ENCODE measurements at regions not wholly inside any gene's neighbourhood (a gene's known extent, or its start where the extent isn't known, plus 50 kb on each side); places are given as distances from the start of the nearest gene placed in this dataset.

GRCh38 chr16:63315229-63315628 is 1279.0 kb upstream of the CDH8 start:
- peaks cover 8% of the 10 kb centered on the region for H3K4me1 ChIP-seq (ENCODE audit: low read depth)
- no peaks in the 10 kb centered on the region for H3K9me3 ChIP-seq (ENCODE audit: low read depth)
- TF ChIP-seq CTCF (IDR thresholded peaks at IDR 0.05; ENCODE audit: low read depth, low read length), result no peak
- no peak overlapping the region for H3K4me3 ChIP-seq
- H3K27ac ChIP-seq, result no peak overlapping the region
- DNase-seq (ENCODE audit: low read depth in 1 of 2, low spot score in 1 of 2), result no peak
- H3K27me3 ChIP-seq, result no peaks in the 10 kb centered on the region
- H3K36me3 ChIP-seq, result no peaks in the 10 kb centered on the region

- Histone ChIP-seq H3K4me1 (ENCODE audit: low read depth) (peaks cover 11% of the 10 kb centered on the region), H3K27me3 (no peaks in the 10 kb centered on the region), H3K36me3 (no peaks in the 10 kb centered on the region), H3K9me3 (ENCODE audit: low read depth) (no peaks in the 10 kb centered on the region), H3K4me3 (no peak overlapping the region), H3K27ac (no peak overlapping the region)
- TF ChIP-seq CTCF (IDR thresholded peaks at IDR 0.05; ENCODE audit: low read depth, low read length), result no peak
- peak in 1 of 2 donors; percentile 63 for DNase-seq (ENCODE audit: low read depth in 1 of 2, low spot score in 1 of 2)
These were observed 1276.1 kb upstream of the CDH8 start for GRCh38 chr16:63312346-63312745.

- no peak for TF ChIP-seq CTCF (IDR thresholded peaks at IDR 0.05; ENCODE audit: low read depth, low read length)
- Histone ChIP-seq H3K9me3 (ENCODE audit: low read depth) (no peaks in the 10 kb centered on the region), H3K27ac (no peak overlapping the region), H3K36me3 (no peaks in the 10 kb centered on the region), H3K4me1 (ENCODE audit: low read depth) (peaks cover 11% of the 10 kb centered on the region), H3K4me3 (no peak overlapping the region), H3K27me3 (no peaks in the 10 kb centered on the region)
- DNase-seq (ENCODE audit: low read depth in 1 of 2, low spot score in 1 of 2), result no peak
These were observed 1275.1 kb upstream of the CDH8 start for GRCh38 chr16:63311313-63311712.

GRCh38 chr16:63302811-63303210 is 1266.6 kb upstream of the CDH8 start:
- Histone ChIP-seq H3K4me1 (ENCODE audit: low read depth) (peaks cover 3% of the 10 kb centered on the region), H3K27me3 (no peaks in the 10 kb centered on the region), H3K27ac (no peak overlapping the region), H3K4me3 (no peak overlapping the region), H3K9me3 (ENCODE audit: low read depth) (no peaks in the 10 kb centered on the region), H3K36me3 (no peaks in the 10 kb centered on the region)
- no peak for DNase-seq (ENCODE audit: low read depth in 1 of 2, low spot score in 1 of 2)
- no peak for TF ChIP-seq CTCF (IDR thresholded peaks at IDR 0.05; ENCODE audit: low read depth, low read length)

GRCh38 chr16:63301349-63301748 is 1265.1 kb upstream of the CDH8 start:
- DNase-seq (ENCODE audit: low read depth in 1 of 2, low spot score in 1 of 2), result no peak
- TF ChIP-seq CTCF (IDR thresholded peaks at IDR 0.05; ENCODE audit: low read depth, low read length), result no peak

GRCh38 chr16:63298993-63299392 is 1262.8 kb upstream of the CDH8 start:
- no peak for TF ChIP-seq CTCF (IDR thresholded peaks at IDR 0.05; ENCODE audit: low read depth, low read length)
- Histone ChIP-seq H3K4me1 (ENCODE audit: low read depth) (peaks cover 3% of the 10 kb centered on the region), H3K27ac (no peak overlapping the region), H3K4me3 (no peak overlapping the region), H3K27me3 (no peaks in the 10 kb centered on the region), H3K36me3 (no peaks in the 10 kb centered on the region), H3K9me3 (ENCODE audit: low read depth) (no peaks in the 10 kb centered on the region)
- DNase-seq (ENCODE audit: low read depth in 1 of 2, low spot score in 1 of 2), result no peak

More at GRCh38 chr16:63301349-63301748, 1265.1 kb upstream of the CDH8 start:
- Histone ChIP-seq H3K9me3 (ENCODE audit: low read depth) (no peaks in the 10 kb centered on the region), H3K4me3 (no peak overlapping the region), H3K27ac (no peak overlapping the region), H3K4me1 (ENCODE audit: low read depth) (peaks cover 3% of the 10 kb centered on the region), H3K36me3 (no peaks in the 10 kb centered on the region), H3K27me3 (no peaks in the 10 kb centered on the region)

Data from cardiac muscle cell (in vitro differentiated cells and primary cell).